GM21381 (cell line): ENCODE measurements at regions not wholly inside any gene's neighbourhood (a gene's known extent, or its start where the extent isn't known, plus 50 kb on each side); places are given as distances from the start of the nearest gene placed in this dataset.

ENCODE experiments used
- ATAC-seq: cut with Tn5 transposase; IDR thresholded peaks from one replicate; pipeline ENCODE4 v1.9.1; 2021; ENCODE audit warnings: mild to moderate bottlenecking, moderate library complexity; ENCODE audit not compliant: unreplicated experiment

DNA sequence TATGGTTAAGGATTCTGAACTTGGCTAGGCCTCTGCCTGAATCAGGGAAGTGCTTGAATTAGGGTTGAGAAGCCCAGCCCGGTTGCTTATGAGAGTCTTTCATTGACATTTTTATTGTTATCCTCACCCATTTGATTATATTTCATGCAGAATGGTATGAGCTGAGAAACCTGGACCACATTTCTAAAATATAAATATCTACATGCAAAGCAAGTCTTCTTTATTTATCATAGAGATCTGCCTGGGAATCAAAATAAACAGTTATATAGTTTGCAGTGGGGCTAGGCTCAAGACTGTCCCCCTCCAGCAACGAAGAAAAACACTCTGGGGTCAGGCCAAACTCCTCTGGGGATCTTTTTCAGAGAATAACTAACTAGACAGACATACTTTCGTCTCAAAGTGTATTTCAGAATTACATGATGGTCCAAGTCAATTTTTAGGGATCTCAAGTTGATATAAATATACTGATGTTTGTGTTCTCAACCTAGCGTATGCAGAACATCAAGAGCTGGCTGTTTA, 675.4 kb upstream of the NR2F2 start:
- ATAC-seq = no peak

DNA sequence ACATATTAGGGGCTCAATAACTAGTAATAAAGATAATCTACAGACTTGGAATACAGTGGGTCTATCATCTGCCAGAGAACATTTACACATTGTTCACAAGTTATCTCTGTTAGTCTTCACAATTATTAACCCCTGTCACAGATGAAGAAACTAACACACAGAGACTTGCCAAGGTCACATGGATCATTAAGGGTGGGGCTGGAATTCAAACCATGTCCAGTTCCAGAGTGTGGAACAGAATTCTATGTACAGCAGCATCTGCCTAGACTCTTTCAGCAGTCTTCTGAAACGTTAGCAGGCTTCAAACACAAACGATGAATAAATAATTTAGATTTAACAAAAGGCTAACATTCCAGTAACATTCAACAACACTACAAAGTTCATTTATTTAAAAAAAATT, 673.9 kb upstream of the NR2F2 start:
- no peak for ATAC-seq

DNA sequence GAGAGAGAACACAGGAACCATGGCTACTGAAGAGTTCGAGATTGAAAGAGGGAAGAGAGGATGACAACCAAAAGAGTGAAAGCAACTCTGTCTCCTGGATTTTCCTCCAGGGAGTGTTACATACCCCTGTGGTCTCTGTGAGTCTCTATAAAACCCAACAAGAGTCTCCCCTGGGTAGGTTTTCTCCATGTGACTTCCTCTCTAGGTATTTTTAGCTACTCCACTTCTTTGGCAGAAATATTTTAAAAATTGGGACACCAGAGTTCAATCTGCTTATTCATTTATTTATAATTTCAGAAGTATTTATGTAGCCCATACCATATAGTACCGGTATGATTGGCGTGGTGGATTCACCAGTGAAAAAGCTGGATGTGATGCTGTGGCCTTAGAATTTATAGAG, 671.7 kb upstream of the NR2F2 start:
- ATAC-seq = no peak

DNA sequence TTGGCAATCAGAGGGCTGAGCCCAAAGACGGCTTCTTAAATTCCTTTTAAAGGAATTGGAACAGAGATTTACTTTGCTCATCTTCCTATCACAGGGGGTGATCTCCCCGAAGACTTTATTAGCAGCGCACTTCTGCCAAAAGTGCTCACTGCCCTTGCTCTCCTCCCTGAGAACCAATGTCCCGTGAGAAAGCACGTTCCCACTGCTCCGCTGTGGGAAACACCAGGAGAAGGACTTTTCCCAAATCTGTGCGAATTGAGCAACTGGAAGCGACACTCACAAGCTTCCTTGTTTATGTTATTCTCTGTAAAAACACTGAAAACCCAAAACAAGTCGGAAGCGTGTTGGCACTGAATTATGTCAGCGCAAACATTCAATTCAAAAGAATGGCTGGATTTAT, 670.8 kb upstream of the NR2F2 start:
- ATAC-seq = no peak

DNA sequence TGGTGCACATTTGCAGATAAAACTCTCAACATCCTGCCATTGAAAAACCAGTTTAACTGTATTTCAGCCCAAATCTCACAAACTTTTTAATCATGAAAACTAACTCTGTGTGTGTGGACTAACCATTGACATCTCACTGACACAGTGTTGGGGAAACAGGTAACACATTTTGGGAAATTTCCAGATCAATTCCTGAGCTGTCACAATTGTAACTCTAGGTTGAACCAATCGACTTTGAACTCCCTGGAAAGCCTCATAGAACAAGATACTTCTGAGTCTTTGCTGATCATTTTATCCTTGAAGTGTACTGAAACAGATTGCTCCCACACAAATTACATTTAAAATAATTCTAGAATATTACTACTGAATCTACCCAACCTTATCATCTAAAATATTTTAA, 667.9 kb upstream of the NR2F2 start:
- ATAC-seq = no peak

DNA sequence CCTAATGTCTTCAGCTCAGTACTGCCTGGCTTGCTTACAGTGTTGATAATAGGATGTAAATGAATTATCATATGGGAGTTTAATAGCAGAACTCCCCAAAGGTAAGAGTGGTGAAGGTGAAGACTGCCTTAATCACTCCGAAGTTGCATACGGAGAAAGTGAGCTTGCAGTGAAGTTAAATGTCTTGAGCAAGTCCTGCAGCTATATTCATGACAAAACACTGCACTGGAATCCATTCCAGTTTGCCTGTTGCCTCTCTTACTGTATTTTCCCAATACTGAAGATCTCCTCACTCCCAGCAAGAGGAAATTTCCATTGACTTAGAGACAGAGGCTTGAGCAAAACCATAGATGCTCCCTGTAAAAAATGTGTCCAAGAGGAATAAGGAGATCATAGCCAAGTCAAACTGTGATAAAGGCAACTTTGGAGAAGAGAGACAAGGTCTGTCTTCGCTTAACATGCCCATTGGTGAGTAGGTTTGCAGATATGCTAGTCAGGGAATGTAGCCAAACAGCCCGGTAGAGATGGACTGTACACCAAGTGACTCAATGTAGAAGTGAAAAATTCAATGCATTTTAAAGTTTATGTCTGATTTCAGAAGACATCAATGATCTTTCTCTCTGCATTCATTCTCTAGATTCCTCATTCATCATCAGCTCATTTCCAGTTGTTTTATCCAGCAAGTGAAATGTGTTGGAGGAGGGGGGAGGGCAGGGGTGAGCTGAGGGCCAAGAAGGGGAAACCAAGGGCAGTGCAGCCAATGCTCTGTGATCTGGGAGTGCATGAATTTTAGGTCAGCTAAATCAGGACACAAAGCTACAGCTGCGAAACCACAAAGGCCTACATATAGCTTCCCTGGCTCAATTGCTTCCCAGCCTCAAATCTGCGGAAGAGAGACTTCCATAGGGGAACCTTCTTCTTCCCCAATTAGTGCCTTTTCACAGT, 667.1 kb upstream of the NR2F2 start:
- no peak for ATAC-seq

DNA sequence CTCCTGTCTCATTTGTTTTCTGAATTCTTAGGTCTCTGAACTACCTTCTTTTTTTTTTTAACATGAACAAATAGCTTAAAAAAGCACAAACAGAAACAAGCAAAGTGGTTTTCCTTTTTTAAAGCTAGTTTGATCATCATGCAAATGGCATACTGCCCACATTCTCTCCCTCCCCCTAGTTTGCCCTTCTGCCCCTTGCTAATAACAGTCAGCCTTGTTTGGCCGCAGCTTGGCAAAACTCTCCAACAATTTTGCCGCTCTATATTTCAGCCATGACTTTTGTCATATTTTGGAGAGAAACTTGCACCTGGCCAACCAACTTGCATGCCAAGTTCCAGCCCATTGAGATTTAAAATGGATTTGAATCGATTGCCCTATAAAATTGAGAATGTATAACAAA, 666.0 kb upstream of the NR2F2 start:
- ATAC-seq = no peak

DNA sequence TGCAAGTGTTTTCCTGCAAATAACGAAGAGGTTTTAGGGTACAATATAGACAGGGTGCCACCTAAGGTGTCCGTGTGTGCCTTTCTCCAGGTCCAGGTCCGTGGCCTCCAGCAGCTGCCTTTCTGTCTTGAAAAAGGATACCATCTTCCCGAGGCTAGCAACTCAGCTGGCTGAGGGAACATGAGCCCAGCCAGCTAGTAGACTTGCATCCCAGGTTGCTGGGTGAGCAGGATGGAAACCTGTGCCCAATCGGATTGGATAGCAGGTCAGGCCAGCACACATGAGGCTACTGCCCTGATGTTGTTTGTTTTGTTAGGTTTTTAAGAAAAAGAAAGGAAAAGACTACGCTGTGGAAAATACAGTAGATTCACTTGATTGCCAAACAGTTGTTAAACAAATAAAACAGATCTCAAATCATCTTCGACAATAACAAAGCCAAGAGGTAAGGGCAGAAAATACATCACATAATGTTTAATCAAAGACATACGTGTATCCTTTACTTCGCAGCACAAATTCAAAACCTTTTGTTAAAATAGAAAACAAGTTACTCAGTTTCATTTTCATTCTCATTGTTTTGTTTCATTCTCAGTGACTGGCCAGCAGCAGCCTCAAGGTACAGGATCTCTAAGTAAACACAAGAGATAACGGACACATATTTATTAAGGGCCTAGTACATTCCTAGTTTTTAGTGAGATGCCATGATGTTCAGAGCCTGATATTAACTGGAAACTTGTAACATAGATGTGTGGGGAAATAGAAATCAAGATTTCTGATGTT, 661.2 kb upstream of the NR2F2 start:
- no peak for ATAC-seq

DNA sequence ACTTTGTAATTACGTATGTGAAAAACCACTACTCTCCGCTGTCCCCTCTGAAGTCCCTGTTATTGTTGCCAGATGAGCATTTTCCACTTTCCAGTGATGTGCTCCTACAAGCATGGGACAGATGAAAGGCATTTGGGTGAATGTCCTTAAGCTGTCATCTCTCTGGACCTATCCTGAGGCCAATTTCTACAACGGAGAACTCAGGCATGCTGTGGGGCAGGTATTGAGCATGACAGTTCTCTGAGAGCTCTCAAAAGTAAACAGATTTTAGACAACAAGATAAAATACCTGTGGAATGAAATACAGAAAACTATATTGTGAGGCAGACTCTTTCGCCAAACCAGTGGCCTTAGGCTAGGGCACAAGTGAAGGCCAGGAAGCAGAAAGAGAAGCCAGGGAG, 656.5 kb upstream of the NR2F2 start:
- no peak for ATAC-seq

DNA sequence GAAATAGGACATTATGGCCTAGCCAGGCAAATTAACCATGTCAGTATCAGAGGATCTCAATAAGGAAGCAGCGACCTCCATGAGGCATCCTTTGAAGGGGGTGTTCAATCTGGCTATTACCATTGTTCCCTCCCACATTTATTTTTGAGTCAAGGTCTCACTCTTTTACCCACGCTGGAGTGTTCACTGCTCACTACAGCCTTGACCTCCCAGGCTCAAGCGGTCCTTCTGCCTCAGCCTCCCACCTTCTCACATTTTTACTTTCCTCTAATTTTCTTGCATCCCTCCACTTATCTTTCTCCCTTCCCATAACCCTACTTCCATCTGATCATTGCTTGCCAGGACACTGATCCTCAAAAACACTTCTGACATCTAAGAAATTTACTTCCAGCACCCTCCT, 654.0 kb upstream of the NR2F2 start:
- no peak for ATAC-seq

DNA sequence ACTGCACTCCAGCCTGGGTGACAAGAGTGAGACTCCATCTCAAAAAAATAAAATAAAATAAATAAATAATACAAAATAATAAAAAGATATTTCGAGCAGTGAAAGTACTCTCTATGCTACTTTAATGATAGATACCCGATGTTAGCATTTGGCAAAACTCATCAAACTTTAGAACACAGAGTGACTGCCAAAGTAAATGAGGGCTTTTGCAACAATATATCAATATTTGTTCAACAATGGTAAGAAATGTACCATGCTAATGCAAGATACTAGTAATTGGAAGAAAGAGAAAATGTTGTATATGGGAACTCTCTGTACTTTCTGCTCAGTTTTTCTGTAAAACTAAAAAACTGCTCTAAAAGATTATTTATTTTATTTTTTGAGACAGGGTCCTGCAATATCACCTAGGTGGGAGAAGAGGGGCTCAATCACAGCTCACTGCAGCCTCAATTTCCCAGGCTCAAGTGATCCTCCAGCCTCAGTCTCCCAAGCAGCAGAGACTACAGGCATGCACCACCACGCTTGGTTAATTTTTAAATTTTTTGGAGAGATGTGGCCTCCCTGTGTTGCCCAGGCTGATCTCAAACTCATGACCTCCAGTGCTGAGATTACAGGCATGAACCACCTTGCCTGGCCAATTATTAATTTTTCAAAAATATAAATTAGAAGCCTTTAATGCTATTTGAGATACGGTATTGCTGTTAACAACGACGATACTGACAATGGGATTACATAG, 650.5 kb upstream of the NR2F2 start:
- no peak for ATAC-seq

DNA sequence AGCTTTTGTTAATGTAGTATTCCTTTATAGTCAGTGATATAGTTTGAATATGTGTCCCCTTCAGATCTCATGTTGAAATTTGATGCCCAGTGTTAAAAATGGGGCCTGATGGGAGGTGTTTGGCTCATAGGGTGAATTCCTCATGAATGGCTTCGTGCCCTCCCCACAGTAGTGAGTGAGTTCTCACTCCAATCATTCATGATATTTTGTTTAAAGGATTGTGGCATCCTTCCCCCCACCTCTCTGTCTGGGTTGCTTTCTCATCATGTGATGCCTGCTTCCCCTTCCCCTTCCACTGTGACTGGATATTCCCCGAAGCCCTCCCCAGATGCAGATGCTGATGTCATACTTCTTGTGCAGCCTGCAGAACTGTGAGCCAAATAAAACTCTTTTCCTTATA, 649.8 kb upstream of the NR2F2 start:
- no peak for ATAC-seq

DNA sequence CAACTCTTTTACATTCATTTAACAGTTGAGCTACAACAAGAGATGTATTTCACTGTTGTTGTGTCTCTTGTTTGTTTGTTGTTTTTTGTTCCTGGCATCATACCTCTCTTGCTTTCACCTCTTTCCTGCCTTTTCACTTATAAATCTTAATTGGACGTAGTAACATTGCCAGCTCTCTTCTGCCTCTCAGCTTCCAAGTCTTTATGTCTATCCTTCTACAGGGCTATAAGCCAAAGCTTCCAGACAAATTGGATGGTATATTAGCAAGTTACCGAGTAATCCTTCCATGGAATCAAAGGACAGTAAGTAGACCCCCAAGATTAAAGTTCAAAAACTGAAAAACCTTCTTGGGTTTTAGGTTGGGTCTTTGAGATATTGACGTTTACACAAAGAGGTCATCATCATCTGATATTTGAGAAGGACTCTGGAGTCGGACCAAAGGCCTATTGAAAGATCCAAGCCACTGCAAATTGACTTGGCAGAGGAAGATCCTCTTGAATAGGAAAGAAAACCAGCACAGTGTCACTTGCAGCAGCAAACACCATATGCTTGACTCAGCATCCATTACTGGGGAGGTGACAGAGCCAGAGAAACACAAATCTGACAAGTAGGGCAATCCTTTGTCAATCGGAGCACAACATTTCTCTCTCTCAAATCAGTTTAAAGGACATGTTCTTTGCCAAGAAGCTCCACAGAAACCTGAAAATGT, 648.5 kb upstream of the NR2F2 start:
- ATAC-seq = no peak

DNA sequence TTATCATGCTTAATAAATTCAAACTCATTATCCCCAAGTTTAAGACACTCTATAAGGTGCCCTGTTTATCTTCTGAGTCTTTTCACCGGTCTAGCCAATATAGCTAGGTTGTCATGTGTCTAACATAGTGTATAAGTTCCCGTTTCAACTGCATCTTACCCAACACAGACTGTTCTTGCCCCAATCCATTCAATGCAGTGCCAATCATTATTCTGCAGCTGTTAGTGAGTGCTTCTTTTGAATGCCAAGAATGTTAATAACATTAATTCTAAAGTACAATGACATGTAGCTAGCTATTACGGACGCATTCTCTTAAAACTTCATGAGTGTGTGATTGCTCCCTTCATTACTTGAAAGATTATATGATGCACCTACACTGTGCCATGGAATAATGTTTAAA, 646.4 kb upstream of the NR2F2 start:
- no peak for ATAC-seq

DNA sequence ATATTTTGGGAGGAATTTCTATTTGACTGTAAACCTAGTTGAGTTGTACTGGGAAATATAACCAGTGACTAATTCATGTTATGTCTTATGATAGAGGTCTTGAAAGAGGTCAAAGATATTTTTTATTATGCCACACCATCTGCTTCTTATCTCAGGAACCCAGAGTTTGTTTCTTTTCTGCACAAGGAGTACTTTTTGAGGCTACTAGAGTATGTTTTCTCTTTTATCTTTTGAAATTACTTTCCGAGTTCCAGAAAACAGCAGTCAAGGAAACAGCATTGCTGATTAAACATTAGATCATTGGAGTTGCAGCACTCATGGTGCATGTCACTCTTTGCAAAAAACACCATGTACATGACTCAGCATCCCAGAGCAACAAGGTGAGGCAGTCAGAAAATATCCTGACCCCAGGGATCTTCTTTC, 645.8 kb upstream of the NR2F2 start:
- ATAC-seq = no peak

DNA sequence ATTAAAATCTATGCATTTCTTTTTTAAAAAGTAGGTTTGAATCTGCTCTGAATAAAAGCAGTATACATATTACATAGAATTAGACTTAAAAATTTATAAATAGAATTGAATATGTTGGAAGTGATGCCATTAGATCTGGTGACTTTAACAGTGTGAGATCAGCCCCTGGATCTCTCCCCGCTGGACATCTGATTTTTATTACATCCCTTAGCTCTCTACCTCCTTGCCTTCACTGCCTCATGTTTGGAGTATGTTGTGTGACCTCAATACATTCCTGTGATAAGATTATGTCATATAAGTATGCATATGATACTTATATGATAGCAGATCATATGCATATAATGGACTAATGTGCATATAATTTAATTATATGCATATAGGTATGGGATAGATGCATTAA, 643.4 kb upstream of the NR2F2 start:
- no peak for ATAC-seq

DNA sequence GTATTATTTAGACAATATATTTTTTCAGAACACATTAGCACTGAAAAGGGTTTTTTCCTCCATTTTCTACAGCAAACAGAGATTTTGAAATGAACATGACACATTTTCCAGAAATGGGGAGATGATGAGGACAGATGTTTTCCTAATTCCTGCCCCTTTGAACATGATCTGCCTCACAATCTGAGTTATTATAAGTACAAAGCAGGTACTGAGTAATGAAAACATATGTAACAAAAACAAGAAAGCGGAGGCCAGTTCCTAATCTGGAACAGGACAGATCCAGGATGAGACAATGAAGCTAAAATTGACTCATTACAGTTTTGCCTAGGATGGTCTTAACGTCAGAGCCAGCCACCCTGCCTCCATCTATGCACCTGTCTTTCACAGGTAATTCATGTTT, 642.8 kb upstream of the NR2F2 start:
- no peak for ATAC-seq

DNA sequence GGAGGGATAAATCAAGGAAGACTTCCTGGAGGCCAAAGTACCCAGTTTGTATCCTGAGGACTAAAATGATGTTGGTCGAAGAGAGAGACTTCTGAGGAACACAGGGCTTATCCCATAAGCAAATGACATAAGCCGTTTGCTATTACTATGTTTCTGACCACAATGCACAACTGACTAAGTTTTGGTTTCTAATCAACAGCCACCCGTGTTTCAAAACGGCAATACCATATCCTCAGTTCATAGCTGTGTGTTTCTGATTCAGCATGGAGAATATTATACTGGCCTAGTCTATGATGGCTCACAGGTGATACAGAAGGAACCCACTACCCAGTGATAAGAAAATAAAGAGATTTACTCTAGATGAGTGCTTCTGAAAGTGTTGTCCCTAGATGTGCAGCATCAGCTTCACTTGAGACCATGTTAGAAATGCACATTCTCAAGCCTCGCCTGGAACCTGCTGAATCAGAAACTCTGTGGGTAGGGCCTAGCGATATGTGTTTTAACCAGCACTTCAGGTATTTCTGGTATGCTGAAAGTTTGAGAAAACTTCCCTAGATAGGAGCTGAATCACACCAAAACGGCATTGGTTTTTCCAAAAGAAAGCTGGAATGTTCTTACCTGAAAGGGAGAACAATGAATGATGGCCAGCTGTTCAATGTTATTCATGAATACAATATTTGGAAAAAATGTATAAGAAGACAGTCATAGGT, 639.7 kb upstream of the NR2F2 start:
- ATAC-seq = no peak

DNA sequence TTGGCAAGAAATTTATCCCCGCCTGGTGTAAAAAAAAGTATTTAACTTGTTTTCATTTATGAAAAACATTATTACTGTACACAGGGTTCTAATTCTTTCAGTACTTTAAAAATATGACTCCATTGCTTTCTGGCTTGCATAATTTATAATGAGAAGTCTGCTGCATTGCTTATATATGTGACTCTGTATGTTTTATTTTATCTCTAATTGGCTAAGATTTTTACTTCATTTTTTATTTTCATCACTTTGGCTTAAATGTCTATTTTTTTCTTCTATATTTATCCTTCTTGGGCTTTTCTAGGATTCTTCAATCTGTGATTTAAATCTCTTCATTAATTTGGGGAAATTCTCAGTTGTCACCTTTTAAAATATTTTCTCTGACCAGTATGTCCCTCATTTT, 636.6 kb upstream of the NR2F2 start:
- no peak for ATAC-seq

DNA sequence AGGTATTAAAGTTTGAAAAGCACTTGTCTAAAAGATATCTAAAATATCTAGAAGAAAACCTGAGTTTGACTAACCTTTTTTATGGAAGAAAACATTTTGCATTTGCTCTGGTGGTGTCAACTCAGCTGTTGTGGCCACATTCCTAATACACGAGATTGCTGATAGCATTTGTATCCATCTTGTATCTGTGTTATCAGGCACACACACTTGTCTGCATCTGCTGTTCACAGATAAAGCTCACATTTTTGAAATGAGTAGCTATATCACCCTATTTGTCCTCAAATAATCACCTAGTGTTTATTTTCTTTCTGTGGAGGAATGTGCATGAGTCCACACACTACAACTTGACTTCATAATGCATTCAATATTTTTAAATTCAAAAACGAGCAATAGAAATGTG, 632.3 kb upstream of the NR2F2 start:
- ATAC-seq = no peak
